HCEC 1CT (cell line): ENCODE measurements at regions not wholly inside any gene's neighbourhood (a gene's known extent, or its start where the extent isn't known, plus 50 kb on each side); places are given as distances from the start of the nearest gene placed in this dataset.

Experiments used
- DNase-seq: peaks from one replicate; pipeline ENCODE4 v3.0.0-alpha.2; 2017

GRCh38 chr18:24914685-24915084, 437.3 kb downstream of the ZNF521 start:
- DNase-seq, result no peak

GRCh38 chr18:24915547-24915946, 436.4 kb downstream of the ZNF521 start:
- DNase-seq, result peak; percentile 47

GRCh38 chr18:24917767-24918166, 434.2 kb downstream of the ZNF521 start:
- no peak for DNase-seq

GRCh38 chr18:24918257-24918656, 433.7 kb downstream of the ZNF521 start:
- no peak for DNase-seq

GRCh38 chr18:24919181-24919797, 432.7 kb downstream of the ZNF521 start:
- DNase-seq, result no peak

- no peak for DNase-seq
Observed at GRCh38 chr18:24922491-24922890, 429.5 kb downstream of the ZNF521 start.

- DNase-seq, result no peak
Observed at GRCh38 chr18:24923138-24923537, 428.8 kb downstream of the ZNF521 start.

- no peak for DNase-seq
Observed at GRCh38 chr18:24924066-24924716, 427.8 kb downstream of the ZNF521 start.

GRCh38 chr18:24926649-24927048, 425.3 kb downstream of the ZNF521 start:
- no peak for DNase-seq

GRCh38 chr18:24928301-24928878, 423.6 kb downstream of the ZNF521 start:
- DNase-seq, result no peak

- DNase-seq, result no peak
Observed at GRCh38 chr18:24930478-24930877, 421.5 kb downstream of the ZNF521 start.

GRCh38 chr18:24930971-24931370, 421.0 kb downstream of the ZNF521 start:
- no peak for DNase-seq

GRCh38 chr18:24933345-24933744, 418.6 kb downstream of the ZNF521 start:
- DNase-seq, result no peak

GRCh38 chr18:24934258-24934932, 417.6 kb downstream of the ZNF521 start:
- no peak for DNase-seq

- no peak for DNase-seq
Observed at GRCh38 chr18:24935008-24935407, 417.0 kb downstream of the ZNF521 start.

GRCh38 chr18:24935896-24936295, 416.1 kb downstream of the ZNF521 start:
- no peak for DNase-seq

- no peak for DNase-seq
Observed at GRCh38 chr18:24936691-24937090, 415.3 kb downstream of the ZNF521 start.

GRCh38 chr18:24937639-24938275, 414.2 kb downstream of the ZNF521 start:
- no peak for DNase-seq

GRCh38 chr18:24940416-24940815, 411.6 kb downstream of the ZNF521 start:
- DNase-seq, result no peak

GRCh38 chr18:24941174-24941951, 410.6 kb downstream of the ZNF521 start:
- no peak for DNase-seq

GRCh38 chr18:24942144-24942543, 409.8 kb downstream of the ZNF521 start:
- DNase-seq, result no peak

GRCh38 chr18:24947521-24948305, 404.3 kb downstream of the ZNF521 start:
- DNase-seq, result no peak
